PFSK-1 (cell line): ENCODE measurements at regions not wholly inside any gene's neighbourhood (a gene's known extent, or its start where the extent isn't known, plus 50 kb on each side); places are given as distances from the start of the nearest gene placed in this dataset.

ENCODE experiments used
- FOXP2 ChIP-seq: optimal IDR thresholded peaks from 2 replicates; pipeline ENCODE3; 2011; ENCODE audit warnings: borderline replicate concordance, control low read depth, inconsistent platforms; ENCODE audit not compliant: insufficient read depth; ENCODE audit errors: extremely low read length, extremely low read depth
- POLR2AphosphoS5 ChIP-seq: IDR thresholded peaks from 2 replicates; pipeline ENCODE4 v1.6.1; 2012; ENCODE audit warnings: low read depth, mild to moderate bottlenecking, control low read depth, low read length, moderate library complexity
- SIN3A ChIP-seq: IDR thresholded peaks from 2 replicates; pipeline ENCODE4 v1.6.1; 2012; ENCODE audit warnings: mild to moderate bottlenecking, low read length, moderate library complexity, borderline replicate concordance; ENCODE audit not compliant: insufficient read depth

DNA sequence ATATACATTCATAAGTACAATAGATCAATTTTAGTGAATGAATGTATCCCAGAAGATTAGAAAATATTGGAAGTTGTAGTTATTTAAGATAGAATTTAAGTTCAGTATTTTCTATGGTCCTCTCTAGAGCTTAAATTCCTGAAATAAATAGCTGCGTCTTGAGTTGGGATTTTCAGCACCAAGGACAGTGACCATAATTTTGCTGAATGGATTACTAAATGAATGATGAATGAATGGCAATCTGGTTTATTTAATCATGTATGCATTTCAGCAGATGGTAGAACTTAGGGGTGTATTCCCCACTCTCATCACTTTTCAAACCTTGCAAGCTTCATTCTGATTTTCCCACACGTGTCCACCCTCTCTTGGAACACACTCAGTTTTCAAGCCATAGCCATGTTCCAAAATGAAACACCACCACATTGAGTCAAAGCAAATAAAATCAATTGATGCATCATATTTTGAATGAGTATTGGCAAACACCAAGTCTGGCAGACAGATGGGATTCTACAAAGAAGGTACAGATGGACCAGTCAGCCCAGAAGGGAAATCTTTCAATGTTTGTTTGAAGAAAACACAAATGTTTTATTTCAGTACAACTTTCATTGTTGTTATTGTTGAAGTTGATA lies 362.2 kb upstream of the NXPH2 start:
- no peak for TF ChIP-seq POLR2AphosphoS5
- no peak for TF ChIP-seq SIN3A
- TF ChIP-seq FOXP2 = no peak
